RWPE2 (cell line): ENCODE measurements at regions not wholly inside any gene's neighbourhood (a gene's known extent, or its start where the extent isn't known, plus 50 kb on each side); places are given as distances from the start of the nearest gene placed in this dataset.

ENCODE experiments used
- ATAC-seq: fragments of 200-7000 bp; cut with Tn5 transposase; 3 replicates; pipeline ENCODE4 v1.9.1; 2021; ENCODE audit warnings: low read depth
- DNase-seq: peaks from one replicate; pipeline ENCODE4 v3.0.0-alpha.2; 2020; ENCODE audit warnings: low spot score
- H3K27ac ChIP-seq: fragments of 450-650 bp; 2 replicates; pipeline ENCODE4 v1.5.1; 2017; ENCODE audit warnings: mild to moderate bottlenecking; ENCODE audit not compliant: poor library complexity, severe bottlenecking
- H3K27me3 ChIP-seq: fragments of 250-450 bp; sonication (Bioruptor Pico); 2 replicates; pipeline ENCODE4 v1.5.1; 2021; ENCODE audit warnings: mild to moderate bottlenecking, moderate library complexity; ENCODE audit not compliant: insufficient read depth, poor library complexity, severe bottlenecking
- H3K36me3 ChIP-seq: fragments of 250-450 bp; sonication (Bioruptor Pico); 2 replicates; pipeline ENCODE4 v1.5.1; 2020; ENCODE audit warnings: low read depth, mild to moderate bottlenecking, moderate library complexity
- H3K4me1 ChIP-seq: fragments of 250-450 bp; sonication (Bioruptor Pico); 2 replicates; pipeline ENCODE4 v1.5.1; 2021; ENCODE audit warnings: mild to moderate bottlenecking, moderate library complexity; ENCODE audit not compliant: insufficient read depth, poor library complexity, severe bottlenecking
- H3K4me3 ChIP-seq: fragments of 250-450 bp; sonication (Bioruptor Pico); 2 replicates; pipeline ENCODE4 v1.5.1; 2021; ENCODE audit warnings: mild to moderate bottlenecking, moderate library complexity; ENCODE audit not compliant: severe bottlenecking
- H3K9me3 ChIP-seq: fragments of 250-450 bp; sonication (Bioruptor Pico); 2 replicates; pipeline ENCODE4 v1.5.1; 2021; ENCODE audit warnings: mild to moderate bottlenecking, moderate library complexity; ENCODE audit not compliant: severe bottlenecking
- TF ChIP-seq, protein P1 (sequence below): fragments of 450-650 bp; IDR thresholded peaks from one replicate; pipeline ENCODE4 v1.5.1; 2017; ENCODE audit warnings: mild to moderate bottlenecking, moderate library complexity; ENCODE audit not compliant: poor library complexity, severe bottlenecking

DNA sequence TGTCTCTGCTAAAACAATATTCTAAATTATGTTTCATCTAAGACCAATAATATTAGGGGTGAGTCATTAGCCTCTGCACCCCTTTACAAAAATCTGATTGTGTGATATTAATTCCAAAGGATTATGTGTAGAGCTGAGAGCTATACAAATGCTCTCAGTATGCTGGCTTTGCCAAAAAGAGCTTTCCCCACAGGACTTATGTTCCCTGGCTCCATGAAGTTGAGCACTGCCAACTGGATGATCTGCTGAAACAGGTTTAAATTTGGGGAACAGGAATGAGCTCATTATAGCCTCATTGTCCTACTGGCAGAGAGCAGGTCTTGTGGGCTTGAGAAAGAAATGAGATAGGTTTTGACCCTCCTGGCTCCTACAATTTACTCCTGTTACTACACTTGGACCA is 347.8 kb upstream of the LMCD1 start:
- ATAC-seq (no peak), DNase-seq (no peak)
- Histone ChIP-seq H3K27me3 (no peaks in the 10 kb centered on the region), H3K4me3 (no peak overlapping the region), H3K9me3 (no peaks in the 10 kb centered on the region), H3K36me3 (no peaks in the 10 kb centered on the region), H3K27ac (no peak overlapping the region), H3K4me1 (no peaks in the 10 kb centered on the region)
- TF ChIP-seq, protein P1, sequence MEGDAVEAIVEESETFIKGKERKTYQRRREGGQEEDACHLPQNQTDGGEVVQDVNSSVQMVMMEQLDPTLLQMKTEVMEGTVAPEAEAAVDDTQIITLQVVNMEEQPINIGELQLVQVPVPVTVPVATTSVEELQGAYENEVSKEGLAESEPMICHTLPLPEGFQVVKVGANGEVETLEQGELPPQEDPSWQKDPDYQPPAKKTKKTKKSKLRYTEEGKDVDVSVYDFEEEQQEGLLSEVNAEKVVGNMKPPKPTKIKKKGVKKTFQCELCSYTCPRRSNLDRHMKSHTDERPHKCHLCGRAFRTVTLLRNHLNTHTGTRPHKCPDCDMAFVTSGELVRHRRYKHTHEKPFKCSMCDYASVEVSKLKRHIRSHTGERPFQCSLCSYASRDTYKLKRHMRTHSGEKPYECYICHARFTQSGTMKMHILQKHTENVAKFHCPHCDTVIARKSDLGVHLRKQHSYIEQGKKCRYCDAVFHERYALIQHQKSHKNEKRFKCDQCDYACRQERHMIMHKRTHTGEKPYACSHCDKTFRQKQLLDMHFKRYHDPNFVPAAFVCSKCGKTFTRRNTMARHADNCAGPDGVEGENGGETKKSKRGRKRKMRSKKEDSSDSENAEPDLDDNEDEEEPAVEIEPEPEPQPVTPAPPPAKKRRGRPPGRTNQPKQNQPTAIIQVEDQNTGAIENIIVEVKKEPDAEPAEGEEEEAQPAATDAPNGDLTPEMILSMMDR, result no peak

DNA sequence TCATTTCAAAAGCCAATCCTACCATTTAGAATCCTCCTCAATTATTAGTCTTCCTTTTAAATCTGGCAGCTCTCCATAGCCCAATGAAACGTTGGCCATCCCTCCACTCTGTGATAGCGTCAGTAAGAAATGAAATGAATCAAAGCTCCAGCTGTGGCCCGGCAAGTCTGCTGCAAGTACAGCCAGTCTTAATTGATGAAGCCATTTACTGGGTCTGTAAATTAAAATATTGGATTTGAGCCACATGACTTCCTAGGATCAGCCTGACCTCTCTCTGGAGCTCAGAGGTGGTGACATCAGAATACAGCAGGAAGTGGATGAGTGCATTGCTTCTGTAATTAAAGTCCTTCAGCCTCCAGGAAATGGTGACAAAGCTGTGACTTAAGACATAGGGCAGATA is 347.0 kb upstream of the LMCD1 start:
- Histone ChIP-seq H3K4me3 (no peak overlapping the region), H3K27ac (no peak overlapping the region), H3K36me3 (no peaks in the 10 kb centered on the region), H3K9me3 (no peaks in the 10 kb centered on the region), H3K4me1 (no peaks in the 10 kb centered on the region), H3K27me3 (no peaks in the 10 kb centered on the region)
- TF ChIP-seq, protein P1, result no peak
- ATAC-seq (no peak), DNase-seq (no peak)

DNA sequence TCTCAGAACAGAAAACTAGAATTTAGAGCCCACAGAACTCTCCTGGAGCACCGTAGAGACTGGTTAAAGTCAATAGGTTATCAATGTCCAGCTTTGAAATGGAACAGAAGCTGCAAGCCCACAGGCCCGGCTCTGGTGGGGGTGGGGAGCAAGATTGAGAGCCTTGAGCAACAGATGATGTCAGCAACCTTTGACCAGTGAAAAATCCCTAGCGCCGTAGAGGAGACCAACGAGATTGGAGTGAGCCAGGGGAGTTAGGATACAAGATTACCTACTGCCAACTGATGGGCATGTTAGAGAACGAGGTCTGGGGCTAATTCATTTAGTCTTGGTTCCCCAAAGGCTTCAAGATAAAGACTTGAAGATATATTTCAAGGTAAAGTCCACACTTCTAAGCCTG is 345.5 kb upstream of the LMCD1 start:
- Histone ChIP-seq H3K9me3 (no peaks in the 10 kb centered on the region), H3K4me3 (no peak overlapping the region), H3K27me3 (no peaks in the 10 kb centered on the region), H3K36me3 (no peaks in the 10 kb centered on the region), H3K27ac (no peak overlapping the region), H3K4me1 (no peaks in the 10 kb centered on the region)
- no peak for ATAC-seq
- TF ChIP-seq, protein P1, result no peak
- DNase-seq, result no peak

DNA sequence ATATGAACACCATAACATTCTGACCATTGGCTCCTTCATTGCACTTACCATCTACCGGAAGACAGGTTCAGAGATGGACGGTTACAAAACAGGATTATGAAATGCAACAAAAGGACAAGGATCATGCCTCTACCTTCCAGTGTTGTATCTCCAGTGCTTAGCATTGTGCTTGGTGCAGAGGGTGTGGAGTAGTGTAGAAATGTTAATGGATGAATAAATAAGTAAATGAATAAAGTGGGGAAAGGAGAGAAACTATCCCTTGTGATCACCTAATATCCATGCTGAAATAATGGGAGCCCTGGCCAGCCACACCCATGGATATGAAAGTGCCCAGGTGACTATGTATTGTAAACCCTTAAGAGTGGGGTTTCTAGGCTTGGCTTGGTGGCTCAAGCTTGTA is 344.8 kb upstream of the LMCD1 start:
- TF ChIP-seq, protein P1, result no peak
- Histone ChIP-seq H3K4me3 (no peak overlapping the region), H3K27me3 (no peaks in the 10 kb centered on the region), H3K4me1 (no peaks in the 10 kb centered on the region), H3K36me3 (no peaks in the 10 kb centered on the region), H3K9me3 (no peaks in the 10 kb centered on the region), H3K27ac (no peak overlapping the region)
- DNase-seq (no peak), ATAC-seq (no peak)

DNA sequence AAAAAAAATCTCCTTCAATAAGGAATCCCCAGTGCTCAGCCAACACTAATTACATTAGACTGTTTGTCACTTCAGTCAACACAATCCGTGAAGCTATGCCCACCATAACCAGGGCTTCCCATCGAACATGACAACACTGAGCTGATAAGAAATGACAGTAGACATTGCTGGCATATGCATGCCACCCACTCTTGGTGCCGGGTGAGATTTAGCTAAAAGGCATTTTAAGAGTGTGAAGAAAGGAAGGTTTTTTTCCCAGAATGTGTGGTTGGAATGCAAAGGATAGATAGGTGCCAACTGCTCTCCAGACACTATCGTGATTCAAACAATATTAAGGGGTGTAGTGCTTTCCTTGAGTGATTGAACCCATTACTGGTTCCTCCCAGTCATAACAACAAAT is 344.0 kb upstream of the LMCD1 start:
- TF ChIP-seq, protein P1, result no peak
- ATAC-seq, result no peak
- Histone ChIP-seq H3K4me1 (no peaks in the 10 kb centered on the region), H3K4me3 (no peak overlapping the region), H3K36me3 (no peaks in the 10 kb centered on the region), H3K27ac (no peak overlapping the region), H3K9me3 (no peaks in the 10 kb centered on the region), H3K27me3 (no peaks in the 10 kb centered on the region)
- DNase-seq, result no peak
